ENCODE measurements at regions not wholly inside any gene's neighbourhood (a gene's known extent, or its start where the extent isn't known, plus 50 kb on each side); places are given as distances from the start of the nearest gene placed in this dataset.

- in situ Hi-C loops (cut with HindIII; ENCODE audit: low sequenced_read_pairs), result no loop called here
Observed at GRCh38 chr4:115294717-115295116, 181.3 kb upstream of the NDST4 start.

GRCh38 chr4:115293093-115293462 lies 179.7 kb upstream of the NDST4 start:
- DNase-seq (ENCODE audit: low spot score), result no peak
- in situ Hi-C loops (cut with HindIII; ENCODE audit: low sequenced_read_pairs), result no loop called here

More at GRCh38 chr4:115294717-115295116, 181.3 kb upstream of the NDST4 start:
- no peak for DNase-seq (ENCODE audit: low spot score)

DNA sequence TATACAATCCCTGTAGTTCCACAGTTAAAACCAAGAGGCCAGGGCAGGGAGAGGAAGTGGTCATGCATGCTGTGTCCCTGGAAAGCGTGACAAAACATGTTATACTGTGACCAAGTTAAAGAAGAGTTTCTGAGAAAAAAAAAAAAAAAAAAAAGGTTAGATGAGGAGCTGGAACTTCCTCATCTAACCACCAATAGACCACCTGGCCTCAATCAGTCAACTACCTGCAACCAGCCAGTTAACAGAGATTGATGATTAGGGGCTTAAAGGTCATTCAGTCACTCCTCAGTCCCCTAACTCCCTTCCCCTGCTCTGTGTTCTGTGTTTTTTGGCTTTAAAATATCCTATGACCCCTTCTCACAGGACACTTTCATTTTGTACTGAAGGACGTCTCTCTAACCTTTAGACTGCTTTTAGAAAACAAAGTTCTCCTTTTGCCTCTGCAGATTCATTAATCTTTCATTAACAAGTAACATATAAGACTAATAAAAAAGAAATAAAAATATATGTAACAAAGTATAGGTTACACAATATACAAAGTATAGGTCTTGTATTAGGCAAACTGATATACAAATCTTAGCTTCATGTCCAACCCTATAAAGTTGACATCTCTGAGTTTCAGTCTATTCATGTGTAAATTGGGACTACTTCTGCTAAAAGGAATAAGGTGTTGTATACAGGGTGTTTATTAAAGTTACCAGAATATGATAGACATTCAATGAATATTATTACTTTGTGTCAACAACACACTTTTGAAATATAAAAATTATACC lies 179.1 kb upstream of the NDST4 start:
- in situ Hi-C loops (cut with HindIII; ENCODE audit: low sequenced_read_pairs), result no loop called here
- DNase-seq (ENCODE audit: low spot score), result no peak

DNA sequence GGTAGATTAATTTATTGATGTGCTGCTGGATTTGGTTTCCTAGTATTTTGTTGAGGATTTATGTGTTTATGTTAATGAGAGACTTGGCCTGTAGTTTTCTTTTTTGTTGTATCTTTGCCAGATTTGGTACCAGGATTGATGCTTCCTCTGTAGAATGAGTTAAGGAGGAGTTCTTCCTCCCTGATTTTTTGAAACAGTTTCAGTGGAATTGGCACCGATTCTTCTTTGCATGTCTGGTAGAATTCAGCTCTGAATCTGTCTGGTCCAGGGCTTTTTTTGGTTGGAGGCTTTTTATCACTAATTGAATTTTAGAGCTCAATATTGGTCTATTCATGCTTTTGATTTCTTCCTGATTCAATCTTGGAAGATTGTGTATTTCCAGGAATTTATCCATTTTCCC lies 174.0 kb upstream of the NDST4 start:
- in situ Hi-C loops (cut with HindIII; ENCODE audit: low sequenced_read_pairs), result no loop called here
- DNase-seq (ENCODE audit: low spot score), result no peak

DNA sequence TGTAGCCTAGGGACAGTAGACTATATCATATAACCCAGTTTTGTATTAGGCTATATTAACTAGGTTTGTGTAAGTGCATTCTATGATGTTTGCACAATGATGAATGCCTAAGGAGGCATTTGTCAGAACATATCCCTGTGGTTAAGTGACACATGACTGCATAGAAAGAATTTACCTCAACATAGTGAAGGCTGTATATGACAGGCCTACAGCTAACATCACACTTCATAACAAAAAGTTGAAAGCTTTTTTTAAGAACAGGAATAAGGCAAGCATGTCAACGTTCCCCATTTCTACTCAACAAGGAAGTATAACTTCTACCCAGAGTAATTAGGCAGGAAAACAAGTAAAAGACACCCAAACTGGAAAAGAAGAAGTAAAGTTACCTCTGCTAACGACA lies 165.9 kb upstream of the NDST4 start:
- DNase-seq (ENCODE audit: low spot score), result no peak
- in situ Hi-C loops (cut with HindIII; ENCODE audit: low sequenced_read_pairs), result no loop called here

DNA sequence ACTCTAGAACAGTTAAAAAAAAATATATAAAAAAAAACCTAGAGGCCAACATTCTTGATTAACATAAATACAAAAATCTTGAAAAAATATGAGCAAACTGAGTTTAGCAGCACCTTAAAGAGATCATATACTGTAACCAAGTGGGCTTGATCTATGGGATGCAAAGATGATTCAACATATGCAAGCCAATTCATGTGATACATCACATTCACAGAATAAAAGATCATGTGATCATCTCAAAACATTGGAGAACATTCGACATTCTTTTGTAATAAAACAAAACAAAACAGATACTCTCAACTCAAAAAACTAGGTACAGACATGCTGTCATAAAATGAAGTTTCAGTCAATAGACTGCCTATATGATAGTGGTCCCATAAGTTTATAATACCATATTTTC lies 165.4 kb upstream of the NDST4 start:
- in situ Hi-C loops (cut with HindIII; ENCODE audit: low sequenced_read_pairs), result no loop called here
- DNase-seq (ENCODE audit: low spot score), result no peak

- in situ Hi-C loops (cut with HindIII; ENCODE audit: low sequenced_read_pairs), result no loop called here
- DNase-seq (ENCODE audit: low spot score), result peak; percentile 9
Observed at GRCh38 chr4:115275615-115276014, 162.2 kb upstream of the NDST4 start.

DNA sequence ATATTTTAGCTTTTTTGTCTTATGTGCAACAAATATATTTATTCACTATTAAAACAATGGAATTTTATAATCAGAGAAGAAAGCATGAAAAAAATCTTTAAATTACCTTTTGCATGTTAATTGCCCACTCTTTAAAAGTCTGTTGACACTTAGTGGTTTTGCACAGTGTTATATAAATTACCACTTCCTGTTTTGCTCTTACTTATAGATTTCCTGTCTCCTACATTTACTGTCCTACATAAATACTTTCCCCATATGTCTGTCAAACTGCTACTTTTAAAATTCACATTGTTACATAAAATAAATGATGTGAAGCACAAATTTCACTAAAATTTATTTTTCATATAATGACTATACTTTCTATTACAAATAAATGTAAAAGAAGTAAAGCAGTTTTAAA lies 161.1 kb upstream of the NDST4 start:
- in situ Hi-C loops (cut with HindIII; ENCODE audit: low sequenced_read_pairs), result no loop called here
- DNase-seq (ENCODE audit: low spot score), result no peak

DNA sequence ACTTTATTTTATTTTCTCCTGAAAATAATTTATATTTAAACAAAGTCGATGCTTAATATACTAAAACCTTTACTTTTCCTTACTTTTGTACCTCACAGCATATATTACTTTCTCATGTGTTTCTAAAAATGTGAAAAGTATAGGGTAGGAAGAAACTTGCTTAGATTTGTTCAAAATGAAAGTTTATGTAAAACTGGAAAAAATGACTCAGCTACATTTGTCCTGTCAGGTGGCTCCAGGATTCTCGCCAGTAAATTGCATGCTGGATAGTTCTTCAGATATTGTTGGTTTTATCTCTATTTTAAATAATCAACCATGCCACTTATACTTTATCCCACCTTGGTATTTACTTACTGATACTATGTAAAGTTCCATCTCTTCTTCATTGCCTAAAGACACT lies 159.2 kb upstream of the NDST4 start:
- in situ Hi-C loops (cut with HindIII; ENCODE audit: low sequenced_read_pairs), result no loop called here
- DNase-seq (ENCODE audit: low spot score), result no peak

DNA sequence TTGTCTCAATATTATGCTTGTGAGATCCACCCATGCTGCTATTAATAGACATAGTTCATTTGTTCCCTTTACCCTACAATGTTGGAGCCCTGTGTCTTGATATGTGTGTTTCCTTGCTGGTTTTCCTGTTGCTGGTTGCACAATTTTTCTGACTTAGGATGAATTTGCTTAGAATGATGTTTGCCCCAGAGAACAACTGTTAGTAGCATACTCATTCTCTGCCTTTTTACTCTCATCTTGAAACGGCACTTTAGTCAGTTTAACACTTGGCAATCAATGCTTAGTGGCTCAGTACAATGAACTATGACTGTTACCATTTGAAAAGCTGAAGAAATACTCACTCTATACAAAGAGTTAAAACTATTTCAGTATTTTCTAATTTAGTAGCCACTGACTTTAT lies 158.8 kb upstream of the NDST4 start:
- in situ Hi-C loops (cut with HindIII; ENCODE audit: low sequenced_read_pairs), result no loop called here
- no peak for DNase-seq (ENCODE audit: low spot score)

GRCh38 chr4:115260195-115260594 lies 146.8 kb upstream of the NDST4 start:
- no peak for DNase-seq (ENCODE audit: low spot score)
- in situ Hi-C loops (cut with HindIII; ENCODE audit: low sequenced_read_pairs), result no loop called here

DNA sequence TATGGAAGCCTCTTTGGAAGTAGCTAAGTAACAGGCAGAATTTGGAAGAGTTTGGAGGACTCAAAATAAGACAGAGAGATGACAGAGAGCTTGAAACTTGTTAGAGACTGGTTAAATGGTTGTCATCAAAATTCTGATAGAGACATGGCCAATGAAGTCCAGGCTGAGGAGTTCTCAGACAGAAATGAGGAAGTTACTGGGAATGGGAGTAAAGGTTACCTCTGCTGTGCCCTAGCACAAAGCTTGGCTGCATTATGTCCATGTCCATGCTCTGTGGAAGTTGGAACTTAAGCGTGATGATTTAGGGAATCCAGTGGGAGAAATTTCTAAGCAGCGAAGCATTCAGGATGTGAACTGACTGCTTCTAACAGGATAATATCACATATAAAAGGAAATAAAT lies 146.2 kb upstream of the NDST4 start:
- in situ Hi-C loops (cut with HindIII; ENCODE audit: low sequenced_read_pairs), result no loop called here
- no peak for DNase-seq (ENCODE audit: low spot score)

GRCh38 chr4:115249808-115250207 lies 136.4 kb upstream of the NDST4 start:
- no peak for DNase-seq (ENCODE audit: low spot score)
- in situ Hi-C loops (cut with HindIII; ENCODE audit: low sequenced_read_pairs), result no loop called here

GRCh38 chr4:115234405-115235093 lies 121.1 kb upstream of the NDST4 start:
- in situ Hi-C loops (cut with HindIII; ENCODE audit: low sequenced_read_pairs), result no loop called here
- DNase-seq (ENCODE audit: low spot score), result no peak

- in situ Hi-C loops (cut with HindIII; ENCODE audit: low sequenced_read_pairs), result no loop called here
- DNase-seq (ENCODE audit: low spot score), result no peak
Observed at GRCh38 chr4:115233600-115233999, 120.2 kb upstream of the NDST4 start.

- DNase-seq (ENCODE audit: low spot score), result no peak
- in situ Hi-C loops (cut with HindIII; ENCODE audit: low sequenced_read_pairs), result no loop called here
Observed at GRCh38 chr4:115229873-115230272, 116.5 kb upstream of the NDST4 start.

GRCh38 chr4:115228851-115229250 lies 115.4 kb upstream of the NDST4 start:
- in situ Hi-C loops (cut with HindIII; ENCODE audit: low sequenced_read_pairs), result no loop called here
- DNase-seq (ENCODE audit: low spot score), result no peak

GRCh38 chr4:115222061-115222460 lies 108.6 kb upstream of the NDST4 start:
- no peak for DNase-seq (ENCODE audit: low spot score)
- in situ Hi-C loops (cut with HindIII; ENCODE audit: low sequenced_read_pairs), result no loop called here

DNA sequence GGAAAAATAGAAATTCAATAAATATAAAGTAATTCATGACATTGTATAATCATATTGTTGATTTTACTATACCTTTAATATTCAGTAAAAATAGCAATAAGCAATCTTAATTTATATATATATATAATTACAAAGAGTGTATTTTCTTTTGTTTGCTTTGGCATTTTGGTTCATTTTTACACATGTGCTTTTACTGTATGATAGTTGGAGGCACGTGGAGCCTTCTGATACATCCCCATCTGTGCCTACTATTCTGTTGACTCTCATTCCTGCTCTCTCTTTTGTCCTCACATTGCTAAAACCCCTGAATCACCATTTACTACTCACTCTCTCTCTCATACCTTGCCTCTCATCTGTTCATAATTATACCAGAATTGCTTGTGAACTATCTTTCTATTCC lies 106.4 kb upstream of the NDST4 start:
- in situ Hi-C loops (cut with HindIII; ENCODE audit: low sequenced_read_pairs), result no loop called here
- no peak for DNase-seq (ENCODE audit: low spot score)

GRCh38 chr4:115219315-115219860 lies 106.0 kb upstream of the NDST4 start:
- no peak for DNase-seq (ENCODE audit: low spot score)
- in situ Hi-C loops (cut with HindIII; ENCODE audit: low sequenced_read_pairs), result no loop called here

DNA sequence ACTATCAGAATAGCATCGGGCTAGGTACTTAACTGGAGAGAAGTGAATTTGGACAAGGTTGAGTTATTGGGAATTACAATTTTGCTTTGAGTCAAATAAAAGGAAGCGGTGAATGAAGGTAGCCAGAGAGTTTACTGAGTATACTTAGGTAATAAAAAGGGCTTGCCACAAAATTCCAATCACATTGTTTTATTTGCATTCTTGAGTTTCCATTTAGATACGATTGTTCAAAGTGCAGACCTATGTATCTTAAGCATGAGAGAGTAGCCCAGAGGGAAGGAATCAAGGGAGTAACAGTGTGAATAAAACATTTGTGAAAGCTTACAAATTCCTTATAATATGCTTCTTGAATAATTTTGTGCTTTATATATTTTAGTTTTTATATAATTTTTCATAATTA lies 102.5 kb upstream of the NDST4 start:
- in situ Hi-C loops (cut with HindIII; ENCODE audit: low sequenced_read_pairs), result no loop called here
- DNase-seq (ENCODE audit: low spot score), result no peak
